GM19455 (cell line): ENCODE measurements at regions not wholly inside any gene's neighbourhood (a gene's known extent, or its start where the extent isn't known, plus 50 kb on each side); places are given as distances from the start of the nearest gene placed in this dataset.

Source experiments
- ATAC-seq: cut with Tn5 transposase; IDR thresholded peaks from one replicate; pipeline ENCODE4 v1.9.1; 2021; ENCODE audit not compliant: unreplicated experiment

DNA sequence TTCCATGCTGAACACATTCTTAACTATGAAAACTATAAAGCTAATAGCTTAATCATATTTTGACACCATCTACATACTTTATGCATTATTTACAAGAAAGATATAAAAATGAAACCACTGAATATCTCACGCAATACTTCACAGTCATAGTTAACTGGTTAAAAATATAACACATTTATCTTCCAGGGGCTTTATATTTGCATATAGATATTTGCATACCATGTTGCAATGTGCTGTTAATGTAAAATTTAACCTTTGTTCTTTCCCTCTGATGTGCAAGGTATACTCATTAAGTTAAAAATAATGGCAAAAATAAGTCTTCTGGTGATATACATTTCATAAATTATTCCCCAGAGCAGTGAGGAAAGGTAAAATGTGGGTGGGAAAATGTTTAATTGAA lies 76.9 kb upstream of the MGMT start:
- no peak for ATAC-seq

DNA sequence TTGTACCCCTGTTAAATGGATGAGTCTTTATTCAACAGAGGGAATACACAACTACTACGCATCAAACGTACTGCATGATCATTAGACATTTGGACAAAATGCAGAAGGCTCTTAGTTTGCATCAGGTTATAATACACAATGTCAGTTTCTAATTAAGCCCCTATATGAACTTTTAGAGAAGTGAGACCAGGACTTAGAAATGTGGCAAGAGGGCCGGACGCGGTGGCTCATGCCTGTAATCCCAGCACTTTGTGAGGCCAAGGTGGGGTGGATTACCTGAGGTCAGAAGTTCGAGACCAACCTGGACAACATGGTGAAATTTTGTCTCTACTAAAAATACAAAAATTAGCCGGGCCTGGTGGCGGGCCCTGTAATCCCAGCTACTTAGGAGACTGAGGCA lies 76.3 kb upstream of the MGMT start:
- no peak for ATAC-seq

DNA sequence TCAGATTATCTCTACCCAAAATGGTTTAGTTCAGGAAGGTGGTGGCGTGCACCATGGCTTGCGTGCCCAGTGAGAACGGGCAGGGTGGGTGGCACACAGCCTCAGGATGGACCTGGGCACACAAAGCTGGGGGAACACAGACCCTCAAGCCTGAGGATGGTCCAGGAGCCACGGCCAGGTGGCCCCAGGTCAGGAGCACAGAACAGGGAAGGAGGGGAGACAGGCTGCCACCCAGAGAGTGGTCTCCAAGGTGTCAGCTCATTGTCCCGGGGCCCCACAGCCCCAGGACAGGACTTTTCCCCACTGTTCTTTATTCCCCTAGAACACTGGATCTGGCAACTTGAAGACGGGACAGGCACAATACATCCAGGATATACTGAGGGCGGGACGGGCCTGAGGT lies 75.6 kb upstream of the MGMT start:
- ATAC-seq = no peak

DNA sequence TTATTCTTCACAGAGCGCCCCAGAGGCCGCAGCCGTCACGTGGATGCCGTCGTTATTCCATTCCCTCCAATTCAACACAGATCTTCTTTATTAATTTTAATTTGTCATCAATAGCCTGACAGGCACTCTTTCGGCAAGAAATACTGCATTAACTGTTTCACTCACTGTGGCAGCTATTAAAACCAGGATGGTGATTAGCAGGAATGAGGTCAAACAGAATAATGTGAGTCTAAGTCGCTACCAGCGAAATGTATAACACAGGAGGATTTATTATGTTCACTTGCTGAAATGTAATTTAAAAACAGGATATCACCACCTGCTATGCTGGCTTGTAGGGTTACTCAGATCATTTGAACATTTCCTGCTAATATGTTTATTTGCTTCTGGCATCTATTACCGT lies 74.2 kb upstream of the MGMT start:
- ATAC-seq = no peak

DNA sequence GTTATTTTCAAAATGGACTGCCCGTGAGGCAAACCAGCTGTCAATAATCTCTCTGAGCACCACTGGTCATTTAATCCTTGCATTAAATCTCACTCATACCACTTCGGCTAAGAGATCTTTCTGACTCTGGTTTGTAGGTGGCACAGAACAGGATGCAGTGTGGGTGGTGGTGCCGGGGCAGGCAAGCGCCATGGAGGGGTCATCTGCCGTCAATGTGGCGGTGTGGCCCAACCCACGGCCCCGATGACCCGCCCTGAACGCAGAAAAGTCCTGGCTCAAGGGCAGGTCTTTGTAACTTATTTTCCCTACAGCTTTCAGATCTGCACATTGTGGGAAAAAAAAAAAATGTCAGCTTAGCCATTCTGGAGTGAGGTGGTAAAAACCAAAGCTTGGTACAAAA lies 73.2 kb upstream of the MGMT start:
- no peak for ATAC-seq

DNA sequence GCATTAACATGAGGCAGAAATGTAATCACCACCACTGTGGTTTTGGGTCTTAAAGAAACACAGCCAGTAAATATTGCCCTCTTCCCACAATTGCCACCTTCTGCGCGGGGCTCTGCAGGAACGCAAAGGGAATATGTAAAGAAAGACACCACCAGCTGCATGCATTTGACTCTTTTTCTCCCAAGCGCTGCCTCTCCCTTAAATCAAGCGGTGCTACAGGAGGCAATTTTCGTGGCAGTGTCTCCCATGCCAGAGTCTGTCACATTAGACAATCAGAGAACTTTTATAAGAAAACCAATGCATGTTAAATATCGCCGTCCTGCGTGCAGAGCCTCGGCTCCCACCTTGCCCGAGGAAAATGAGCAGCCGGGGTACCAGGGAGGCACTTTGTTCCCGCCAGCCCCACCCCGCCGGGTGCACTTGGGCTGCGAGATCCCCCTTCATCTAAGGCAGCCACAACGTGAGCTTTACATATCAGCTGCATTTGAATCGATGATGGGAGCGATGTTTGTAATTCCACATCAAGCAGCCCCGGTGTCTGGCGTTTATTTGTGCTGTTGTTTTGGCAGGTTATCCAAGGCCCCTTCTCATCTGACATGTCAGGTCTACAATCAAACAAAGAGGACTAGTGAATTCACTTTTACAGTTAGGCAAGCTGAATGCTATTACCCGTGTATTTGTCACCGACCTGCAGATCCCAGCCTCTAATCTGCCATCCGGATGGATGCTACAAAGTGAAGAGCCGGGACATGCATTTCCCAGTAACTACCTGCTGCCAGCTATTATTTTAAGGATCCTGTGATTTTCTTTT lies 72.3 kb upstream of the MGMT start:
- ATAC-seq = no peak

DNA sequence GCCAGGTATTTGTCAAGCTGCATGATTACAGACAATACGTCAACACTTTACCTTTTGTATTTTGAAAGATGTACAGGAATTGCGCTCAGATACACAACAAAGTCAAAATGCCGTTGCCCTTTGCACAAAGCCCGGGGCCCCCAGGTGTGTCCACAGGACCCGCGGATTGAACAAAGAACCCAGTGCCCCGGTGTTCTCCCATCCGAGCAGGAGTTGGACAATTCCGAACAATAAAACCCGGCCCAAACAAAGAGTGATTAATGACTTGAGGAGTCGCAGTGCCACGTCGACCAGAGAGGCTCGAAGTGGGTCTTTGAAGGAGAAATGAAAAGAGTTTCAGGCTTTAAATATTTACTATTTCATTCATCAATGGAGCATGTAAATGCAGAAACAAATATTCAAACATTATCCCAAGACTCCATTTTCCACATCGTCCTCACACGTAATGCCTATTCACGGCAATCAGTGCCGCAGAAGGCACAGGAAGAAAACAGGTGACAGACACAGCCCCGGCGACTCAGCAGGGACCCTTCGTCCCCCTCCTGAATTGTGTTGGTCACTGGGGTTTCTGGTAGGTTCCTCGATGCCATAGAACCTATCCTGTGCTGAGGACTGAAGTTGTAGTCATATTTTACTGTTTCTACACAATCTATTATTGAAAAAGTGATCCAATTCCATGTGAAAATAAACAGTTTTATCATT lies 70.9 kb upstream of the MGMT start:
- ATAC-seq = no peak

DNA sequence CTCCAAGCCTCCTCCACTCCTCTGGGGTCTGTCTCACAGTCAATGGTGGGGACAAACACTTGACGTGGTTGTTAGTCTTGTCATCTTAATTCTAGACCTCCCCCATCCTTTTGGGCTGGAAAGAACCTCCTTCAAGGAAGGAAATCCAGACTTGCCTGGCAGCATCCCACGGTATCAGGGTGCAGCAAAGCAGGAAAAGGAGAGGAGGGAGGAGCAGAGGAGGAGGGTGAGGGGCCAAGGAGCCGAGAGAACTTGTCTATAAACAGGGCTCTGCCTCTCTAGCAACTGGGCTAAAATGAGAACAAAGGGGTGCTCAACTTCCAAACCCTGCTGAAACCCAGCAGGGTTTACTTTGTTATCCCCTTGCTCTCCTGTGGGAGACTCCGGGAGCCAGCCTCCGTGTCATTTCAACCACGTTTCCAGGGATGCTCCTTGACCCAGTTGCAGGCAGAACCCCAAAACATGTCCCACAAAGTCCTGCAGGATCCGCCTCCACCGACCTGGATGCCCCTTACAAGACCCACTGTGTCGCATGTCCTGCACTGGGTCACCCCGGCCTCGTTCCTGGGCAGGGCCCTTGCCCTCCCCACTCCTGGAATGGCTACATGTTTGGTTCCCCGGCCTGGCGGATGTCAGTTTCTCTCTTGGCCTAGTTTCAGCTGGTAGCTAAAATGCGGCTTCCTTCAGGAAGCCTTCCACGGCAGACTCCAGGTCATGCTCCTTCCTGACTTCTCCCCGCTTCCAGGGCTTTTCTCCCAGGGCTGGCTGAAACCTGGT lies 69.7 kb upstream of the MGMT start:
- no peak for ATAC-seq

DNA sequence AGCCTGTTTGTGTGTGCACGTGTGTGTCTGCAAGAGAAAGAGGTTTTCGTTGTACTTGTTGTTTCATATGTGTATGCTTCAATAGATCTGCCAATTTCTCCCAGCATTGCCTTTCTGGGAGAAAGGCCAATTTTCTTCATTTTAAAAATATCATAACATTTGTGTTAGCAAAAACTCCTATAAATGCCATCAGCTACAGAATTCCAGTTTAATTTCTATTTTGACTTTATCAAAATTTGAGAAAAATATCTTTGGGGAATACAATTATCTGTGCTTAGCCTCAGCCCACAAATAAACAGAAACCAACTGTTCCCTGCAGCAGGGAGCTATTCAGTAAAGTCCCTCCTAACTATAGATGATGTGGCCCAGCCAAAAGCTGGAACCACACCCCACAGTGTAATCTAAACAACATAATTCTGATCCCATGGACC lies 68.3 kb upstream of the MGMT start:
- ATAC-seq = no peak

DNA sequence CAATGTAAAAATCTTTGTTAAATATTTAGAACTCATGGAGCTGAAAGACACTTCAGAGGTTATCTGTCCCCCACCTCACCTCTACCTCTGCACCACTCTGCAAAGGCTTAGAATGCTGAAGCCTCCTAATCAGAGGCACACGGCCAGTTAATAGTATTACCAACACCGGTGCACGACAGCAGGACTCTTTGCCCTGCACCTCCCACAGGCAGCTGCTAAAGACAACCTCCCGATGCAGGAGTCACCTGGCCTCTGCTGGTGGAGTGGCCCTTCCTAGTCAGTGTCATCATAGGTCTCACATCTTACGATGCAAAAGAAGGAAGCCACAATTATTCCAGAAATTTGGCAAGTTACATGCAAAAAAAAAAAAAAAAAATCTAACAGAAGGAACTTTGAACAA lies 66.6 kb upstream of the MGMT start:
- ATAC-seq = no peak

DNA sequence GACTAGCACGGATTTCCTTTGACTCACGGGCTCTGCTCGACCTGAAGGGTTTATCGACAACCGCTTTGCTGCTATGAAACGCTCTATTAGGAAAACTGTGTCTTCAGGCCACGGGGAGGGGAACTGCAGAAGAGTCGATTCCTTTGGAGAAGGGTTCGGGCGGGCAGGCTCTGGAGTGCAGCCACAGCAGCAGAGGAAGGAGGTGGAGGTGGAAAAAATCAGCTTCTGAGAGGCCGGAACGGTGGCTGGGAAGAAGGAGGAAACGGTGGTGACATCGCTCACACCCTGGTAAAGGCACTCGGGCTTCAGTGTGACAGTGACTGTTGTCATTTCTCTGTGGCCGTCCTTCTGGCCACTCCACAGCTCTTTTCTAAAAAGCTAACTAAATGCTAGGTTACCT lies 64.6 kb upstream of the MGMT start:
- no peak for ATAC-seq

DNA sequence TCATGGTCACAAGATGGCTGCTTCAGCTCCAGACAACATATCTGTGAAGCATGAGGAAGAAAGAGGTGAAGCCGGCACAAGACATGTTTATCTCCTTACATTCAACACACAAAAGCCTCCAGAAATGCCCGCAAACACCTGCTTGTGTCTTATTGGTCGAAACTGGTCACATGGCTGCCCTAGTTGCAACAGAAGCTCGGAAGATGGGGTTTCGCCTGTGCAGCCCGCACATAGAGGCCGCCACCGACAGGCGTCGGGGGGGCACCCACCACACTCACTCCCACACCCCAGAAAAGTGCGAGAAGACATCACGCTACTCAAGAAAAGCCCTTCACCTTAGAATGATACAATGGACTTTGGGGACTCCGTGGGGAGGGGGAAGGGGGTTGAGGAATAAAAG lies 63.0 kb upstream of the MGMT start:
- no peak for ATAC-seq

DNA sequence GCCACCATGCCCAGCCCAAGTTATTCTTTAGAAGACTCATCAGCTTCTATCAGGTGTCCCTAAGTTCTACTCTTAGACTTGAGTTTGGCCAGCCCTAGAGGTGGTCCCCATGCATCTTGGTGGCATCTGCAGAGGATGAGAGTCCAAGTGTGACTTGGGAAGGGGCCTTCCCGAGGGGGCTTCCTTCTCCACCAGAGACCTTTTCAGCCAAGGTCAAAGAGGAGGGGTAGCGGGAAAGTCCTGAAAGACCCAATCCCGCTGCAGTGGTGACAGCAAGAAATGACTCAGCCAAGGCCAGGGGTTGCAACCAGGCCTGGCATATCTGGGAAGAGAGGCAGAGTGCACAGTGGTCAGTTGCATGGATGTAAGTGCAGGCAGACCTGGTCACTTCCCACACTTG lies 61.7 kb upstream of the MGMT start:
- ATAC-seq = no peak

DNA sequence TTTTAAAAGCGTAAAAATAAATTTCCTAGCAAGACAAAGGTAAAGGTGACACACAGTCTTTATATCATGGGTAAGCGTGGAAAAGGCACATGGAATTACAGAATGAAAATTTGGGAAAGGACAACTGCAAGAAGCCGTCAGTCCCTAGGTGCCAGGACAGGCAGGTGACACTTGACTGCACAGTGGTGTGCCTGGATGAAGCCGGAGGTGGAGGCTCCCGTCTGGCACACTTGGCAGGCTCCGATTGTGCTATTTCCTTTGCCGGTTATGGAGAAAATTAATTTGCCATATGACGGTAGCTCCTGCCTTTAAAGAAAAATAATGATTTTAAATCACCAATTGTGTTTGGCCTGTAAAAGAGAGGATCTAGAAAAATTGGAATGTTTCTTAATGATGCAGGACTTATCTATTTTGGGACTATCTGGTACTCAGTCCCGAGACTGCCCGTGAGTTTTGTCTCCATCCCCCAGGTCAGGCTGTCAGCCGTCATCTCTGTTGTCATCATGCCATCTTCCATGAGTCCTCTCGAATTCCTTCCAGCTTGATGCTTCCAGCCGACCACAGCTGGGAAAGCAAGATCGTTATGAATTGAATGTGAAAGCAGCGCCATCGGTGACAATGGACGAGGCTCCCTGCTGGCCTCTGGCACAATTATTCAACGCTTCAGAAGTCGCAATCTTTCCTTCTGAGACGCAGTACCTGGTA lies 56.2 kb upstream of the MGMT start:
- ATAC-seq = no peak

DNA sequence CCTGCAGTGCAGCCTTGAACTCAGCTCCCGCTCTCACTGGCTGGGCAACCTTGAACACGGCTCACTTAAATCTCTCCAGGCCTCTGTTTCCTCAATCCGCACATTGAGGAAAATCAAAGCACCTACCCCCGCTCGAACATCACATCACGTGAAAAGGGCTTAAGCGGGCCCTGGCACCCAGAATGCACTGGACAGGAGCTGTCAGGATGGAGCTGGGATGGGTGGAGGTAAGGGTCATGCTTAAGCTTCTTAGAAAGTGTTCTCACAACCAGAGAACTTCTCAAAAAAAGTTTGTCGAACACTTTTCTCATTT lies 55.7 kb upstream of the MGMT start:
- ATAC-seq = no peak

DNA sequence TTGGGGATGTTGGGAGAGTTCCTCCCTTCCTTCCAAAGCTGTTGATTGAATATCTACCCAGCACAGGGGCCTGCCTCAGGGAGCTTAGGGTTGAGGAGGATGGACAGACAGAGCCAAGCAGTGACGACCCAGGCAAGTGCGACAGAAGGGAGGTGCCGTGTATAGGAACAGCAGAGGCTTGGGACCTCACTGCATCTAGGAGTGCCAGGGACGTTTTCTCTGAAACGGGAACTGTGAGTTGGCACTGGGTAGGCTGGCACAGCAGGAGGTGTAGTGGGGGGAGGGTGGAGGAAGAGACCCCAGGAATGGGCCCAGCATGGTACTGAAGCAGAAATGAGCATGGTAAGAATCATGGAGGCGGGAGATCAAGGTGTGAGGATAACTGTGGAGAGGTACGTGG lies 55.3 kb upstream of the MGMT start:
- ATAC-seq = no peak

DNA sequence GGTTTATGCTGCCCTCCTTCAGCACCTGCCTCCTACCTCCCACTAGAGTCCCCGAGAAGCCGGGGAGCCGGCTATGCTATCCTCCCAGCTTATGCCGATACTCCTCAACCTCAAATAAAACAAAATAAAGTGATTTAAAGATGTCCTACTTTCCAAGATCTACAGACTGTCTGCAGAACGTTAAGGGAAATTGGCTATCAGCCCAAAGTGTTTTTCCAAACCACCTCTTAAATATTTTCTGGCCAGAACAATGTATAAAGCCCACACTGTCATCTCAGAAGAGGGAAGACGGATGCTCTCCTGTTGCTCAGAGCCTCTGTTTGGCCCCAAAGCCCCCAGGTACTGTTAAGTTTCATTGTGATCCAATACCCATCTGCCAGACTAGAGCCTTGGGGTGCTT lies 54.0 kb upstream of the MGMT start:
- ATAC-seq = no peak

DNA sequence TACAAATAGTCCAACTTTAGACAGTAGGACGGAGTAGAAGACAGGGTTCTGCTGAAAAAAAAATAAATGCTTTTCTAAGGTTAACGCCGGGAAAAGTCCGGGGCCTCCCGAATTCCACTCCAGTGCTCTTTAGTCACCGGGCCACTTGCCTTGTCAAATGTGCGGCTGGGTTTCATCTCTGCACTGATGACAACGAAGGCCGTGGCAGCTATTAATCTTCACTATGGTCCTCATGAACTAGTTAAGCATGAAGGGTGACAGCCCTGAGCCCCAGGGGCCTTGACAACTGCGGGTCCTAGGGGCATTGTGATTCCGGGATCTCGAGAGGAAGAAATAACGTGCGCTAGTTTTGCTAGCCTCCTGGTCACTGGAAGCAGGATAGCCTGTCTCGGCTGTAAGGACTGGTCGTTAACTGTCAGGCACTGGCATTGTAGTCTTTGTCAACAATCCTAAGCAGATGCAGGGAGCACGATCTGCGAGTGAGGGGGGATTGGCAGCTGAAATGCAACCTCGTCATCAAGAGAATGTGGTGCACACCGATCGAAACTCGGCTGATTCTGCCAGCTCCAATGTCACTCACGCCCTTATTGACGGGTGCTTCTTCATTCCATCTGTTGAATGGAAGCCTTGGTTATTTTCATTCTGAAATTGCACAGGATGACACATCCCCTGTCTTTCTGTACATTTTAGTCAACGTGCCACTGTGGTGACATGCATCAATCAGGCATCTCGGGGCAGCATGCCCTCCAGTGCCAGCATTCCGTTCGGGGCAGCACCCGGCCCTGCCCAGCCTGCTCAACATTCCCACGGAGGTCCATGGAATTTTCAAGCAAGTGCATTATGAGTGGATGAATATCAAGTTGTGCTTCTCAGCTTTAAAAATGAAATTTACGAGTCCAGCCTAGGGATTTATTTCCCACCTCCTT lies 51.6 kb upstream of the MGMT start:
- no peak for ATAC-seq

DNA sequence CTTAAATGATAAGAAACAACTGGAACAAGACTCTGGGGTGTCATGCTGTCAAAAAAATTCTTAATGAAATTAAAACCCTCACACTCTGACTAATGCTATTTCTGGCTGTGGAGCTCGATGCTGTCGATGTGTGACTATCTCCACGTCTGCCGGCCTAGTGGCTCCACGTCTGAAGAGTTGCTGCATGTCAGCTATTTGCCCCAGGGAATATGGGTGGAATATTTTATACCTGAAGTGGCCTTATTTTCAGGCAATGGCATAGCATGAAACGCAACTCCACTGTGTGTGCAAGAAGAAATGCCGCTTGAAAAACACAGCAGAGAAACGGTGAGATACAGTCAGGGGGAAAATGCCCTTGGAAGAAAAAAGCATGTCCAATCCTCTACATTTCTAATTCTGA lies 50.9 kb upstream of the MGMT start:
- no peak for ATAC-seq

DNA sequence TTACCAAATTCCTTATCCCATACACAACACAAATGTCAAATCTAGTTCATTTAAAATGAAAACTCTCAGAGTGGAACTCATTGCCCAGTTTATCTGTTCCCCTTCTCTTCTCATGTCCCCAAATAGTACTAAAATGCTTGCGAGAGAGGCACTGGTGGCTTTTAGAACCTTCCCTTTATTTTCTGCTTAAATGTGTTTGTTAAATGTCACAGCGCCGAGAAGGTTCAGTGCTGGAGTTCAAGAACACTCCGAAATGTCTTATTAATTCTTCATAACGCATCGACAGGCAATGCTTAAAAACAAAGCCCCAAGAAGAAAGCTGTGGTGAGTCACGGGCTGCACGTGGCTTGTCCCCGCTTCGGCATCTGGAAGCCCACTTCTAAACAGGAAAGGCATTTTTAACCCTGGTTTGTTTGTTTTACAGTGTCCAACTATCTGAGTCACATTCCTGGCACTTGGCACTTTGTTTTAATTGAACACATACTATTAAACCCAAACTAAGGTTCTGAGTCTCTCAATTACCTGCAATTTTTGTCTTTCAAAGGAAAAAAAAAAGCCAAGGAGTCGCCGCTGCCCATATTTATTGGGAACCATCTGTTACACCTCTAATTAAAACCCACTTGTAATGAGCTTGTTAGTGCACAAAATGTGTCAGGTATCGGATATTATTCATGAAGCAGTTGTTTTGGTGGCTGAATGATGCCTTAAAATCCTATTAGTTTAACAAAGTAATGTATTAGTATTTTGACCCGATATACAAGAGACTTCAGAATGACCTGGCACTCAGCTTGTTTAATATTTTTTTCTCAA lies 49.9 kb upstream of the MGMT start:
- ATAC-seq = no peak
